Neural cell (in vitro differentiated cells): ENCODE measurements at regions not wholly inside any gene's neighbourhood (a gene's known extent, or its start where the extent isn't known, plus 50 kb on each side); places are given as distances from the start of the nearest gene placed in this dataset.
"Not testable (repeated sequence)": the region's sequence is repeated elsewhere in the genome, so short reads cannot be mapped to it uniquely, and the experiment has no call there.

Source experiments
- CTCF ChIP-seq: fragments of 450-650 bp; IDR thresholded peaks from 2 replicates; pipeline ENCODE4 v1.5.1; 2014; ENCODE audit warnings: antibody characterized with exemption, mild to moderate bottlenecking, moderate library complexity; ENCODE audit not compliant: poor library complexity, severe bottlenecking
- EP300 ChIP-seq: fragments of 450-650 bp; conservative IDR thresholded peaks from 2 replicates; pipeline ENCODE4 v1.6.1; 2014; ENCODE audit warnings: antibody characterized with exemption, mild to moderate bottlenecking, moderate library complexity; ENCODE audit not compliant: poor library complexity, severe bottlenecking
- EZH2 ChIP-seq: fragments of 200-600, 300-800 bp; shearing (Covaris generic), sonication (generic); IDR thresholded peaks from 2 replicates; pipeline ENCODE4 v1.6.1; 2014; ENCODE audit warnings: antibody characterized with exemption, low read length, borderline replicate concordance, mild to moderate bottlenecking; ENCODE audit not compliant: insufficient read depth, poor library complexity, severe bottlenecking
- POLR2AphosphoS5 ChIP-seq: IDR thresholded peaks from 2 replicates; pipeline ENCODE4 v1.6.1; 2012
- RAD21 ChIP-seq: fragments of 450-650 bp; conservative IDR thresholded peaks from 2 replicates; pipeline ENCODE4 v1.6.1; 2014; ENCODE audit warnings: antibody characterized with exemption, mild to moderate bottlenecking, moderate library complexity
- REST ChIP-seq: IDR thresholded peaks from 2 replicates; pipeline ENCODE4 v1.6.1; 2012; ENCODE audit warnings: borderline replicate concordance
- SMC3 ChIP-seq: fragments of 450-650 bp; conservative IDR thresholded peaks from 2 replicates; pipeline ENCODE4 v1.6.1; 2014; ENCODE audit warnings: antibody characterized with exemption, mild to moderate bottlenecking, moderate library complexity; ENCODE audit not compliant: poor library complexity
- TAF1 ChIP-seq: IDR thresholded peaks from 2 replicates; pipeline ENCODE4 v1.6.1; 2012; ENCODE audit warnings: low read depth

- not testable (repeated sequence) for TF ChIP-seq POLR2AphosphoS5, CTCF, EP300, REST, TAF1, EZH2, RAD21, SMC3
Observed at GRCh38 chr5:99509064-99509463, 580.3 kb upstream of the CHD1 start.
